Endothelial cell of umbilical vein (primary cell): ENCODE measurements at regions not wholly inside any gene's neighbourhood (a gene's known extent, or its start where the extent isn't known, plus 50 kb on each side); places are given as distances from the start of the nearest gene placed in this dataset.

Experiments used
- BruUV-seq: library from RNA; stranded (reverse); fragments of 400-500 nt; replicated peaks from 2 replicates; lab custom pipeline; 2021; lab: Mats Ljungman, UMichigan
- CTCF ChIA-PET: fragments of 300-600, 350-600 bp; sonication (Branson Sonifier 250); formaldehyde crosslinking; loops from one replicate; lab custom pipeline; 2021; ENCODE audit warnings: antibody characterized with exemption, inconsistent platforms; lab: Charles Lee
- POLR2A ChIA-PET: fragments of 300-600, 350-600 bp; sonication (Branson Sonifier 250); formaldehyde crosslinking; loops from one replicate; lab custom pipeline; 2021; ENCODE audit warnings: antibody characterized with exemption, inconsistent platforms; lab: Charles Lee
- DNase-seq: peaks from one replicate; pipeline ENCODE4 v3.0.0-alpha.2; 2011; ENCODE audit warnings: low read depth, low spot score
- FAIRE-seq: peaks from 2 replicates; lab custom pipeline; 2011; peaks lifted over from hg19 to GRCh38; lab: Jason Lieb, UNC
- H2AFZ ChIP-seq: 2 replicates; pipeline ENCODE4 v1.6.0; 2012; ENCODE audit warnings: low read depth, low read length, control low read depth, inconsistent platforms
- H3K27ac ChIP-seq: 2 replicates; pipeline ENCODE4 v1.5.1; 2011; ENCODE audit warnings: low read depth, mild to moderate bottlenecking, control low read depth, low read length, moderate library complexity; ENCODE audit not compliant: insufficient read depth
- H3K27me3 ChIP-seq, 2 experiments: 2 replicates each; pipeline versions ENCODE4 v1.6.0 to v1.6.1; 2011; ENCODE audit warnings: low read length in 2 of 2, mixed read lengths in 1 of 2; ENCODE audit not compliant: control insufficient read depth in 2 of 2, insufficient read depth in 2 of 2
- H3K36me3 ChIP-seq, 2 experiments: 2 replicates in 1 of 2; 3 replicates in 1 of 2; pipeline ENCODE4 v1.5.1; 2011; ENCODE audit warnings: low read length in 2 of 2, mild to moderate bottlenecking in 1 of 2, moderate library complexity in 1 of 2; ENCODE audit not compliant: control insufficient read depth in 2 of 2, insufficient read depth in 2 of 2; ENCODE audit errors: extremely low read depth in 1 of 2
- H3K4me1 ChIP-seq: 3 replicates; pipeline ENCODE4 v1.5.1; 2011; ENCODE audit warnings: mild to moderate bottlenecking, low read length; ENCODE audit not compliant: control insufficient read depth, insufficient read depth; ENCODE audit errors: extremely low read depth
- H3K4me2 ChIP-seq: 2 replicates; pipeline ENCODE4 v1.6.1; 2011; ENCODE audit warnings: low read length, control low read depth, mixed read lengths; ENCODE audit not compliant: insufficient read depth
- H3K4me3 ChIP-seq, 3 experiments: fragments of 200-600 bp in 1 of 3; sonication (generic), shearing (Covaris generic) in 1 of 3; replicated peaks in 1 of 3; 2 replicates each; pipeline ENCODE4 v1.5.1; 2011 to 2016; ENCODE audit warnings: control low read depth in 3 of 3, low read length in 3 of 3, mild to moderate bottlenecking in 2 of 3, inconsistent platforms in 1 of 3, low read depth in 1 of 3, moderate library complexity in 1 of 3; ENCODE audit not compliant: insufficient read depth in 1 of 3
- H3K79me2 ChIP-seq: 2 replicates; pipeline ENCODE4 v1.6.0; 2012; ENCODE audit warnings: low read length, inconsistent platforms; ENCODE audit not compliant: control insufficient read depth, insufficient read depth
- H3K9ac ChIP-seq: replicated peaks from 2 replicates; pipeline ENCODE3; 2011; ENCODE audit warnings: low read length, control low read depth; ENCODE audit not compliant: insufficient read depth; ENCODE audit errors: extremely low read depth
- H3K9me1 ChIP-seq: replicated peaks from 3 replicates; pipeline ENCODE4 v1.6.0; 2011; ENCODE audit warnings: mild to moderate bottlenecking, low read length; ENCODE audit not compliant: control insufficient read depth, insufficient read depth; ENCODE audit errors: extremely low read depth
- H3K9me3 ChIP-seq: replicated peaks from 2 replicates; pipeline ENCODE4 v1.5.1; 2012; ENCODE audit warnings: low read length, inconsistent platforms; ENCODE audit not compliant: control insufficient read depth, insufficient read depth
- H4K20me1 ChIP-seq: replicated peaks from 2 replicates; pipeline ENCODE3; 2011; ENCODE audit warnings: mild to moderate bottlenecking, low read length; ENCODE audit not compliant: control insufficient read depth, insufficient read depth; ENCODE audit errors: extremely low read depth
- CTCF ChIP-seq, 2 donors: IDR thresholded peaks; 1 replicate in 1 of 2; 2 replicates in 1 of 2; pipeline ENCODE4 v1.5.1; 2011; ENCODE audit warnings: low read length in 2 of 2, mild to moderate bottlenecking in 2 of 2, moderate library complexity in 2 of 2, control low read depth in 1 of 2, inconsistent platforms in 1 of 2, low read depth in 1 of 2; ENCODE audit not compliant: insufficient read depth in 1 of 2; ENCODE audit errors: extremely low read depth in 1 of 2
- EZH2 ChIP-seq: IDR thresholded peaks from 2 replicates; pipeline ENCODE4 v1.6.1; 2012; ENCODE audit warnings: borderline replicate concordance, low read depth, mild to moderate bottlenecking, moderate library complexity, low read length, inconsistent platforms; ENCODE audit not compliant: severe bottlenecking
- FOS ChIP-seq: IDR thresholded peaks from 2 replicates; pipeline ENCODE4 v1.6.1; 2011; ENCODE audit warnings: mild to moderate bottlenecking, low read length, moderate library complexity, borderline replicate concordance; ENCODE audit not compliant: insufficient read depth
- GATA2 ChIP-seq: IDR thresholded peaks from 2 replicates; pipeline ENCODE4 v1.7.0; 2011; ENCODE audit warnings: low read depth, mild to moderate bottlenecking, moderate library complexity, mixed read lengths, low read length; ENCODE audit not compliant: insufficient read length, insufficient read depth
- JUN ChIP-seq: IDR thresholded peaks from 2 replicates; pipeline ENCODE4 v1.6.1; 2011; ENCODE audit warnings: borderline replicate concordance, low read depth; ENCODE audit not compliant: insufficient read length, insufficient read depth
- MAX ChIP-seq: IDR thresholded peaks from 2 replicates; pipeline ENCODE4 v1.6.1; 2011; ENCODE audit not compliant: insufficient read depth, insufficient read length
- MYC ChIP-seq: IDR thresholded peaks from one replicate; pipeline ENCODE4 v1.6.1; 2011; ENCODE audit warnings: mild to moderate bottlenecking, low read depth, low read length
- POLR2A ChIP-seq: IDR thresholded peaks from 2 replicates; pipeline ENCODE4 v1.6.1; 2012; ENCODE audit warnings: low read depth, mild to moderate bottlenecking, control low read depth, low read length
- POLR2AphosphoS5 ChIP-seq: IDR thresholded peaks from 2 replicates; pipeline ENCODE4 v1.6.1; 2012; ENCODE audit warnings: low read depth, mild to moderate bottlenecking, control low read depth, low read length, moderate library complexity; ENCODE audit not compliant: insufficient read depth
- dilution Hi-C: fragments of 300-500 bp; cut with MboI; formaldehyde crosslinking; loops from one replicate; pipeline ENCODE4 v1.15.0; 2019; ENCODE audit warnings: low sequenced_read_pairs; ENCODE audit not compliant: extremely low pct_ligation_motif_present
- intact Hi-C: fragments of 100-400 bp; cut with micrococcal nuclease; formaldehyde crosslinking; loops from one replicate; pipeline ENCODE4 v1.10.0; 2022

GRCh38 chr12:116654226-116654743 lies 83.6 kb downstream of the SPRING1 start:
- FAIRE-seq, result no peak

More at GRCh38 chr12:116654226-116654743, 83.6 kb downstream of the SPRING1 start:
- Histone ChIP-seq H3K4me3 (no peak overlapping the region), H3K9me1 (no peaks in the 10 kb centered on the region), H4K20me1 (no peaks in the 10 kb centered on the region), H3K4me2 (no peak overlapping the region), H3K9ac (no peak overlapping the region), H3K79me2 (no peaks in the 10 kb centered on the region), H3K9me3 (no peaks in the 10 kb centered on the region), H3K27me3 (peaks cover 9 to 16% of the 10 kb centered on the region in 2 experiments), H3K4me1 (no peaks in the 10 kb centered on the region), H3K36me3 (no peaks in the 10 kb centered on the region), H2AFZ (no peak overlapping the region), H3K27ac (no peak overlapping the region)
- POLR2A ChIA-PET, result interaction anchor here (0.7 kb wide), 1 partner anchor 197 kb away, joined by 4 read pairs; no protein-coding TSS in a partner anchor
- TF ChIP-seq MAX, result no peak
- no peak for TF ChIP-seq MYC
- TF ChIP-seq JUN, result no peak
- TF ChIP-seq GATA2, result no peak
- TF ChIP-seq EZH2, result no peak
- TF ChIP-seq FOS, result no peak
- no peak for TF ChIP-seq POLR2AphosphoS5
- no peak for TF ChIP-seq POLR2A
- no peak for TF ChIP-seq CTCF (IDR thresholded peaks at IDR 0.05; ENCODE audit: extremely low read depth in 1 of 2, insufficient read depth in 1 of 2, low read depth in 1 of 2, low read length in 2 of 2)
- dilution Hi-C loops, result no loop called here
- intact Hi-C loops, result no loop called here
- CTCF ChIA-PET, result no interaction called here
- no peak for DNase-seq
- BruUV-seq, result no TSS peak
